Body of pancreas (tissue), 4 donors: ENCODE measurements at regions not wholly inside any gene's neighbourhood (a gene's known extent, or its start where the extent isn't known, plus 50 kb on each side); places are given as distances from the start of the nearest gene placed in this dataset.

Experiments used
- CTCF ChIP-seq, 7 experiments: fragments of 450-650 bp in 4 of 7; fragments of 200-600 bp in 3 of 7; sonication (generic) in 3 of 7; IDR thresholded peaks; one replicate each; pipeline ENCODE4 v1.5.1; 2016 to 2019; ENCODE audit warnings: antibody characterized with exemption in 7 of 7
- POLR2A ChIP-seq, 3 donors: fragments of 450-650 bp; IDR thresholded peaks; one replicate each; pipeline ENCODE4 v1.6.1; 2016; ENCODE audit warnings: antibody characterized with exemption in 3 of 3, mild to moderate bottlenecking in 2 of 3

DNA sequence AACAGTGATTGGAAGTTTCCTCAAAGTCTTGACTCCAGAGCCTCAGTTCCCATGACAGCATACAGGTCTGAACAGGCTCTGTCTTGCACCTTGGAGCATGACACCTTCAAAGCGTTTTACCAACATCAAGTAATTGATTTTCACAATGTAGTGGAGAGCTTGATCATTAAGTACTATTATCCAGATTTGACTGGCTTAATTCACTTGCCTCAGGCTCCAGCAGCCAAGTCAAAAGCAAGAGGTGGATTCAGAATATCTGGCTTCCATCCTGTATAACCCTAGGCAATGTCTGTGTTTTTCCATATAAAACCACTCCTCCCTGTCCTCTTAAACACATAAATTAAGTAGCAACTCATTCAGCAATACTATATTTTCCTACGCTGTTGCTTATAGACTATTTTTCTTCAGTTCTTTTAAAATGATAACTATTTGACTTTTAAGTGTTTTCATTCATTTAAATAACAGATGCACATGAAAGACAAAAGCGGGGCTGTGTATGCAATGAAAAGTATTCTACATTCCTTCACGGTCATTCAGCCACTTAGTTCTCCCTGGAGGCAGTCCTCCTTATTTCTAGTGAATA, 150.8 kb upstream of the RANBP3L start:
- TF ChIP-seq CTCF (IDR thresholded peaks at IDR 0.05): no peak
- no peak for TF ChIP-seq POLR2A (IDR thresholded peaks at IDR 0.05)
